ENCODE measurements at regions not wholly inside any gene's neighbourhood (a gene's known extent, or its start where the extent isn't known, plus 50 kb on each side); places are given as distances from the start of the nearest gene placed in this dataset.

DNA sequence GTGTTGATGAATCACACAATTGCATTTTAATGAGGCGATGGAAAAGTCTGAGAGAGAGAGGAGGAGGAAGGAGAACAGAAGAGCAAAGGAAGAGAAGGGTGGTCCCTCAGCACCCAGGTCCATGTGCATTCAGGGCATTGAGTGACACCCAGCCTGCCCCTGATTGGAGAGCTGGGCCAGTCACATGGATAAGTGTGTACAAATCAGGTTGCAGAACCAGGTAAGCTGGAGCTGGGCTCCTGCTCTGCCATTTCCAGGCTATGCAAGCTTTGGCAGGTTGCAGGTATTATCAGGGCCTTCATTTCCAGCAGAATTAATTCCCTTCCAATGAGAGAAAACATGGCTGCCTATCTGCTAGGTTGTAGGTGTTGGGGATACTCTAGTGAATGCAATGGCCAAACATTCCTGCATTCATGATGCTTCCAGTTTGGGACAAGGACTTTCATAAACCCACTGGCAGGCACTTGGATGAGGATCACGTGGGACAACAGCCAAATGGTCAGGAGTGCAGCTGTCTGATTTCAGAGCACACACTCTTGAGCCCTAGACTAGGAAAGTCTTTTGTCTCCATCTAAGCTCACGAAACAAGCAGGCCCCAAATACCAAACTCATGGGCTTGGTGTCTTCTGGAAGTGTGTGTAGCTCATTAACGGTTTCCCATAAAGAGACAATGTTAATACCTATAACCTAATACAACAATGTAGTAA lies 577.9 kb upstream of the CDH5 start:
- DNase-seq (ENCODE audit: low read depth in 2 of 3, low spot score in 2 of 3): no peak

DNA sequence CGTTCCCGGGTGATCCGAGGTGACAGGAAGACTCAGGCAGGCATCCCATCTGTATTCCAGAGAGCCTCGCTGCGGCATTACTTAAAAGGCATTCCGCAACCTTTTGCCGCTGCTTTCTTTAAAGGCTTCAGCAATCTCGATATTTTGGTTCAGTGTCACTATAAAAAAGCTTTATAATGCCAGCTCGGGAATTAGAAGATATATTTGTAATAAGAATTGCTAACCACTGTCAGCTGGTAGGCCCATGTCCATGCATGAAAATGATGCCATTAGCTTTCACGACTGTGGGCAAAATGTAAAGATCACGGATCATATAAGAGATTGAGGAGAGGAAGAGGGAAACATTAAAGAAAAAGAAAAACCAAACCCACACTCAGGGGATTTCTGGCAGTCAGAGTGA lies 578.6 kb upstream of the CDH5 start:
- DNase-seq (ENCODE audit: low read depth in 2 of 3, low spot score in 2 of 3): no peak

DNA sequence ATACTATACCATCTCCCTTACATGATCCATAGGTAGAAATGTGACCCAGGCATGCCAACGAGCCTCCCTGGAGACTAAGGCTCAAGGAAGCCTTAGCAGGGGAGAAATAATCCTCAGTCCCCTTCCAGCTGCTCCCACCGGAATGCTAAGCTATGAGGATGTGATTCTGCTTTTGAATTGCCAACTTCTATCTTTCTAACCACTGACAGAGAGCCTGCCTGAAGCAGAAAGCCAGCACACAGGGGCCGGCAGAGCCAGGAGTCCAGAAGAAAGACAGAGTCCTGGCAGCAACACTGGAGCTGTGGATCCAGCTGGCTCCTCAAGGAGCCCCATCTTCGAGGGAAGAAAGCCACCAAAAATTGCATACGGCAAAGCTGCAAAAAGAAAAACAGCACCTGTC lies 579.6 kb upstream of the CDH5 start:
- DNase-seq (ENCODE audit: low read depth in 2 of 3, low spot score in 2 of 3): no peak

DNA sequence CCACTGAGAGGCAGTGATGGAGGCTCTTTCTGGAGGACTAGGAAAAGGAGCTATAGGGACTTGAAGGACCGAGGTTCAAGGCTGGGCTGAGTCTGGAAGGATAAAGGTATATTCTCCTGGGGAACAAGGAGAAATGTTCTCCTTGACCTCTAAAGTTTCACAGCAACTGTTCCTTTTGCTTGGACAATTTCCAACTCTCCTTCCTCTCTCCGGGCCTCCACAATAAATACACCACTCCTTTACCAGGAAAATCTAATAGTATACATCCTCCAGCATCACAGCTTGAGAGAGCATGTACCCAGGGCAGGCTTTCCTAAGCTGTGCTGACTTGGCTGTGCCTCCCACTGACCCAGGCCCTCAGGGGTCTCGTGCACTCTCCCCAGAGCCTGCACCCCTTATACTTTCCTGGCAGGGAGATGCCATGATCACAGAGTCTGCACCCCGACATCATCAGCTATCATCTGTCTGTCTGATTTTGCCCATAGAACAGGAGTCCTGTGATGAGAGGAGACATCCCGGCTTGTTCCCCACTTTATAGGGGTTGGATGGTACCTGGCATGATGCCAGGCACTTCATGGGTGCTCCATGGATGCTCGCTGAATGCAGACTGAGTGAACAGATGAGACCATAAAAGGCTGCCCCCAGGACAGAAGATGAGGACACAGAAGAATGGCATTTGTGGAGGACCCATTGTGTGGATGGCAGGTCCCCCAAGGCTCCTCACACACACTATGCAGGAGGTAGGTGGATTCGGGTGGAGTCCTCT lies 582.6 kb upstream of the CDH5 start:
- no peak for DNase-seq (ENCODE audit: low read depth in 2 of 3, low spot score in 2 of 3)

DNA sequence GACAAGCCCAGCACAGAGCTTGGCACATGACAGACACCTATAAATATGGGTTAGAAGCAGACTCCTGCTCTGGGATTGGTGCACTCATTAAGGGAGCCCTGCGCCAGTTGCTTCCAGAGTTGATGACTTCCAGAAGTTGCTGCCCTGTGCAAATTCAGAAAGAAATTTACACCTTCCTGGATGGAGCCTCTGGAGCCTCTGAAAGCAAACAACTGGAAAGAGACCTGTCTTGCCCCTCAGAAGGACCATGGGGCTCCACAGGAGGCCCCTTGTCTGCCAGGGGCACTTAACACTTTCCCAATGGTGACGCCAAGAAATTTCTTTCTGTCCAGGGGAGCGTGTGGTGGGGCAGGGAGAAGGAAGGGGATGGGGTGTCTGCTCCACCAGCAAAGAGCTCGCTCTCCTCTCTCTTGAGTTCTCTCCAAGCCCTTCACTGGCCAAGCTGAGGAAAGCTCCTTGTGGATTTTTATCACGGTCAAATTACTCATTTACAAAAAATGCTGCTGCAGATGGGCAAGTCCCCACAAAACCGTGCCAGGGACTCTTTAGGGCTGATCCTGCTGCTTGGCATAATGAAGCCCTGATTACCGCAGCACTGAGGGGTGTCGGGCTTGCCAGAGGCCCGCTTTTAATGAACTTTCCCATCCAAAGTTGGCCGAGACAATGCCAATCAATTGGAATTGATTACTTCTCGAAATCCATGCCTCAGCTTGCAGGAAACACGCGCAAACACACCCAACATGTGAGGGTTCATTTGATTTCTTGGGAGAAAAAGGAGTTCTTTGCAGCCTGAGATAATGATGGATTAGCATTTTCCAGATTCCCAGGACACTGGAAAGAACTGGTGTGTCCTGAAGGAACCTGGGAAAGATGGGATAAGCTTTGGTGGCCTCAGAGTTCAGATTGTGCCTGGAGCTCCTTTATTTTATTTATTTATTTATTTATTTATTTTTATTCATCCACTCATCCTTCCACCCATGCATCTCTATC lies 583.6 kb upstream of the CDH5 start:
- no peak for DNase-seq (ENCODE audit: low read depth in 2 of 3, low spot score in 2 of 3)

DNA sequence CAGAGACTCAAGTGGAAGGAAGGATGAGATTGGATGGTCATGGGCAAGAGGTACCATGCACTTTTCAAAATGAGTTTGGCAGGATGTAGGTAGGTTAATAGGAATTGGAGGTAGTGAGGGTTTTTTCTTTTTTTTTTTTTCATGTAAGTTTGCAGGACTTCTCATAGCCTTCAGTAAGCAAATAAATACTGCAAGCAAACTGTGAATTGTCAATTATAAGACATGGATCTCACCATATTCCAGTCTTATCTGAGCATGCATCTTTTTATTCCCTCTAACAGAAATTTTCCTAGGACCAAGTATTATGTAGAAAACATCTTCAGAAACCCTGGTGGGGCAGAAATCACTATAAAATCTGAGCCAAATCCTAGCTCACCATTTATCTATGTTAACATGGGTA lies 584.6 kb upstream of the CDH5 start:
- no peak for DNase-seq (ENCODE audit: low read depth in 2 of 3, low spot score in 2 of 3)

DNA sequence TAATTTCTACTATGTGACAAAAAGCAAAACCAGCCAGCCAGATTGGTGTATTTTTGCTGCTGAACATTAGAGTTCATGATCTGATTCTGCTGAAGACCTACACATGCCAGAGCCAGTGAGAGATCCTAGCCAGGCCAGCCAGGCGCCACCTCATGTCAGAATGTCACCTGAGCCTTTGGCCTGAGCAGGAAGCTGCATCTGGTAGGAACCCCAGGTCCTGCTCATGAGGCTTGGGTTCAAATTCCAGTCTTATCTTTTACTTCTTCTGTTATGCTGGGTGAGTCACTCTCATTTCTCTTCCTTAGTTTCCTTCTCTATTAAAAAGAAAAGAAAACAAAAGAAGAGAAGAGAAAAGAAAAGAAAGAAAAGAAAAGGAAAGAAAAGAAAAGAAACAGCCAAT lies 585.1 kb upstream of the CDH5 start:
- DNase-seq (ENCODE audit: low read depth in 2 of 3, low spot score in 2 of 3): no peak

DNA sequence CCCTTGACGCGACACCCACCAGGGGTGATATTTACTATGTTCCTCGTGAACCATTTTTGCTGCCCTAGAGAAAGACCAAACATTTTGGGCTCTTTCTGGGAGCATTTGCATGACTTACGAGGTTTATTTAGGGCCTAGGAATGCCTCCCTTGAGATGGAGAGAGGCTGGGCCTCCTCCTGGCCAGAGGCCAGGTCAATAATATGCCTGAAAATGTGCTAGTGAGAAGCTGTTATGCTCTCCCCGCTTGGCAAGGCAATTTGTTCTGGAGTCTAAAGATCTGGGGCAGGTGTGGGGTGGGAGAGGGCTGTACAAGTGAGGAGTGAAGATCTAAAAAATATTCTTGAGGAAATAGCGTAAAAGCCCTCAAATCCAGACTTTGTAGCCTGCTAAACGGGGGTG lies 587.3 kb upstream of the CDH5 start:
- DNase-seq (ENCODE audit: low read depth in 2 of 3, low spot score in 2 of 3): no peak

DNA sequence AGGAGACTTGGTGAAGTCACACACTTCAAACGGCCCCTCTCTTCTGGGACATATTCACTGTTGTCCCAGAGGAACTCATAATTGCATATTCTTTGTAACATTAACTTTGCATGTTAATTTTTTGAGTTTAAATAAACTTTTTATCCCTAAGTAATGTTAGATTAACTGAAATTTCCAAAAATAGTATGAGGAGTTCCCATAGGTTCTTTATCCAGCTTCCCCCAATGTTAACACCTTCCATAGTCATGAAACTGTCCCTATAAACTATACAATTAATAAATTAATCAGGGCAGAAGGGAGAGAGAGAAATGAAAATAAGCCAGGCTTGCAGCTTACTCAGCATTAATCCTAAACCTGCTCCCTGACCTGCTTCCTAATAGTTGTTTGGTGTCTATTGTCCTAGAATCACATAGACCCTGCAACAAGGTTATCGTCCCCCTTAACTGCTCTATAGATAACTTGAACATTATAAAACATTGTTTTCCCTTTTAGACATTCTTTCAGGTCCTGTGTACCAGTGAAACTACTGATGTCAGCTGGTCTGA lies 589.8 kb upstream of the CDH5 start:
- DNase-seq (ENCODE audit: low read depth in 2 of 3, low spot score in 2 of 3): no peak

DNA sequence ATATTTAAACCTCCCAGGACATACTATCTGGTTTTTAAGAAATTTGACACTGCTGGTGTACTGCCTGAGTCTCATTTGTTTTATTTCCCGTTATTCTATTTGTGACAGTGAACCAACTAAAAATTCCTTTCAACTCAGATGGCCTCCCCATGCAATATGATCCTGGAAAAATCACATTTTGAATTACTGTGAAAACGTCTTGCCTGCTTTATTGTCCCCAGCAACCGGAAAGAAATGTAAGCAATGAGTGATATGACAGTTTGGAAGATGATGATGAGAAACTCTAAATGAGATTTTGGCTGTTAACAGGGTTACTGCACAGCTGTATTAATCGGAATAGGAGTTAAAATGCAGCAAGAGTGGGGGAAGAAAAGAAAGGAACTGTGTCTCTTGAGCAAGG lies 590.7 kb upstream of the CDH5 start:
- no peak for DNase-seq (ENCODE audit: low read depth in 2 of 3, low spot score in 2 of 3)

DNA sequence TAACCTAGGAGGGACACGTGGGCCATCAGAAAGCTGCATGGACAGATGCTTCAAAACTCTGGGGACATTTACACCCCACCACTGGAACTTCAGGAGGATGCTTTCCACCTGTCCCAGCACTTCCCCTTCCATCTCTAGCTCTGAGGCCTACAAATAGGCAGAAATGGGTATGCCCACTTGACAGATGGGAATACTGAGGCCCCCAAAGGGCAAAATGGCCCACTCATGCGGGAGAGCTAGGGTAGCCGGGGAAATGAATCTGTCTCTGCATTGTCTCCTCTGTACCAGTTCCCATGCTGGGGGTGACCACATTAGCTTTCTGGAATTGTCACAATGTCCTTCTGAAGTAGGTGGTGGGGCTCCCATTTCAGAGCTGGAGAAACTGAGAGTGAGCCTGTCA lies 592.1 kb upstream of the CDH5 start:
- no peak for DNase-seq (ENCODE audit: low read depth in 2 of 3, low spot score in 2 of 3)

DNA sequence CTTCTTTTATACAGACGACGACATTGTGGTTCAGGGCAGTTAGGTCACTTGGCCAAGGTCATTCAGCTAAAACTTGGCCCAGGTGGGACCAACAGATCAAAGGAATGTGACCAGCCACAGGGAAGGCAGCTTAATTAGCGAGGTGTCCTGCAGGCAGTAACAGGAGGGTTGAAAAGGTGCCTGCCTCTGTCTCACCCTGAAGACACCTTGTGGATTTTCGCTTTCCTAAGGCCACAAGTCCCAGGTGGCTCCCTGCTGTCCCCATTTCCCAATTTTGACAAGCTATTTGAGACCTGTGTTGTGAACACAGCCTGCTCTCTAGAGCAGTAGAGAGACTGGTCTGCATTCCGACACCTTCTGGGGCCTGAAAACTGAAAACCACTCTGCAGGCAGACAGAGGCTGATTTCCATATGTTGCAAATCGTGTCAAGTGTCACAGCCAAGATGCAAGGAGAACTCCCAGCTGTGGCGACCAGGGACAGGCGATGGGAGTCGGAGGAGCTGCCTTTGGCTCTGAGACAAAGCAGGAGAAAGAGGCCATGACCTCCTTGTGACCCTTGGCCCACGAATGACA lies 593.1 kb upstream of the CDH5 start:
- no peak for DNase-seq (ENCODE audit: low read depth in 2 of 3, low spot score in 2 of 3)

DNA sequence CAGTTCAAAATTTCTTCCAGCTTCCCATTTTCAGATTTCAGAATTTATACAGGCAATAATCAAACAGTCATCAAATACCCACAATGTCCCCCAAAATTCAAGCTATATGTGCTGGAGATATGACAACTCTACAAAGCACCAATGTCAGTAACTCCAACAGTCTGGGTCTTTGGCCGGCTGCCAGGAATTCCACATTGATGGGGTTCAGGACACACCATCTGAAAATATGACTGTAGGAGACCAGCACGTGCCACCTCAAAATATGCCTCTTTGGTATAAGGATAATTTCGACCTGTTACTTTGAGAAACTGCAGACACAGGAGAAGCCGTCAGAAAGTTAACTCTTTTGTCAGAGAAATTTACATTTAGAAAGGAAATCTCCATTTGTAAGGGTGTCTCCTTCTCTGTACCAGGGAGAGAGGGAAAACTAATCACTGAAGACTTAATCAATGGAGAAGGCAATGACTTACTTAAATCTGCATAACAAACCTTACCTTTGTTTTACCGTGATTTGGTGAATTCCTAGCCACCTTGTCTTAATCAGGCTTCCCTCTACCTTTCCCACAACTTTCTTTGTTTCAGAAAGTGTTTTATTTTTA lies 594.3 kb upstream of the CDH5 start:
- no peak for DNase-seq (ENCODE audit: low read depth in 2 of 3, low spot score in 2 of 3)

DNA sequence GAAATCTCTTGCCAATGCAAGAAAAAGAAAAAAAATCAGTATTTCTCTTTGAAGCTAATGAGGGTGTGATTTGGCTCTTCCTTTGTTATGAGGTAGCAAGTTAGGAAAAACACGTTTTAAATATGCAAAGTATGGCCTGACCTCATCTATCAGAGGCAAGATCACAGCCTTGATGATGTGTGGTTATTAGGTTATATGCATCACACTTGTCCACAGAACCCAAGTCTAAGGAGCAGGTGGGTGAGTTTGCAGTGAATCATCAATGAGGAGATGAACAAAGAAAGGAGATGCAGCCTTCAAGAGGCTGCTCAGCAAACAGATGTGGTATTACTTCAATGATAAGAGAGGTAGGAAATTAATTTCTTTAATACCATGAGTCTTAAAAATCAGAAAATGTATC lies 594.8 kb upstream of the CDH5 start:
- DNase-seq (ENCODE audit: low read depth in 2 of 3, low spot score in 2 of 3): no peak

DNA sequence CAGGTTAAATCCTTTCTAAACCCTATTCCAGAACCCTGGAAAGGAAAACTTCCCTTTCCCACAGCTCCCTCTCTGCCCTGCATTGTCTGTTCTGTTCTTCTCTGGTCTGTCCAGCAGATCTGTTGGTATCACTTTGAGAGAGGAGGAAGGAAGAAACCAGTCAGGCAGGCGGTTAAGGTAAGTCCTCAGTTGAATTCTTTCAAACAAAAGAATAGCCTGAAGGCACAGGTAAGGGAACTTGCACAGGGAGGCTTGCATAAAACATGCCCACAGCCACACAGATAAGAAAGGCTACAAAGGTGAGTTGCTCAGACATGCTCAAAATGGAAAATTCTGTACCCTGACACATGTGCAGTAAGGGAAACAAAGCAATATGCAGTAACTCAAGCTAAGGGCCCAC lies 595.7 kb upstream of the CDH5 start:
- DNase-seq (ENCODE audit: low read depth in 2 of 3, low spot score in 2 of 3): no peak

DNA sequence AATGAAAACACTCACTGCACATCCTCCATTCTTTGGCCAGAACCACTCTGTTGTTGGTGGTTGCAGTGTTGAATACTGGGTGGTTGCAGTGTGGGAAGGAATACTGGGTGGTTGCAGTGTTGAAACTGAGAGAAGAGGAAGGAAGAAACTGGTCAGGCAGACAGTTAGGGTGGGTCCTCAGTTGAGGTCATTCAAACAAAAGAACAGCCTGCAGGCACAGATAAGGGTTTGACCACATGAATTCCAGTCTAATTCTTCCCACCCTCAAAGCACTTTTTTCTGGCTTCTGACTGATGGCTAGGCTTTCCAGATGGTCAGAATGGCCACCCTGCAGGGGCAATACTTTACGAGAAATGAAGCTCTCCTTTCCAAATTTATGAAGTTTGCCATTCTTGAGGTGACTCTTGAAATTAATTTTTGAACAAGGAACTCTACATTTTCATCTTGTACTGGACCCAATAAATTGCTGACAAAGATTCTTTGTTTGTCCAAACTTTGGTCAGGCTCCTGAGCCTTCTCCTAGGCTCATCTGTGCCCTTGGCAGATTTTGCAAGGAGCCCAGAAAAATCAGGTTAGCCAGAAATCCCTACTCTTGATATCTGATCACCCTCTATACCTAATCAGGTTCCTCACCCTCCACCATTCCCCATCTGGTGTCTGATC lies 596.6 kb upstream of the CDH5 start:
- no peak for DNase-seq (ENCODE audit: low read depth in 2 of 3, low spot score in 2 of 3)

DNA sequence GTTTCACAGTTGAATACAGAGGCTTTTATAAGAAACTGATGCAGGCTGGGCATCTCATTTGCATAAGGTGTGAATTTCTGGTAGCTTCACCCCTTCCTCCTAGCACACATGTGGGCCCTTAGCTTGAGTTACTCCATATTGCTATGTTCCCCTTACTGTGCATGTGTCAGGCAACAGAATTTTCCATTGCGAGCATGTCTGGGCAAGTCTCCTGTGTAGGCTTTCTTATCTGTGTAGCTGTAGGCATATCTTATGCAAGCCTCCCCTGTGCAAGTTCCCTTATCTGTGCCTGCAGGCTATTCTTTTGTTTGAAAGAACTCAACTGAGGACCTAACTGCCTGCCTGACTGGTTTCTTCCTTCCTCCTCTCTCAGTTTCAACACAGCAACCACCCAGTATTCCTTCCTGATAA lies 597.4 kb upstream of the CDH5 start:
- peak in 2 of 3 donors; percentile 4 to 21 for DNase-seq (ENCODE audit: low read depth in 2 of 3, low spot score in 2 of 3)

DNA sequence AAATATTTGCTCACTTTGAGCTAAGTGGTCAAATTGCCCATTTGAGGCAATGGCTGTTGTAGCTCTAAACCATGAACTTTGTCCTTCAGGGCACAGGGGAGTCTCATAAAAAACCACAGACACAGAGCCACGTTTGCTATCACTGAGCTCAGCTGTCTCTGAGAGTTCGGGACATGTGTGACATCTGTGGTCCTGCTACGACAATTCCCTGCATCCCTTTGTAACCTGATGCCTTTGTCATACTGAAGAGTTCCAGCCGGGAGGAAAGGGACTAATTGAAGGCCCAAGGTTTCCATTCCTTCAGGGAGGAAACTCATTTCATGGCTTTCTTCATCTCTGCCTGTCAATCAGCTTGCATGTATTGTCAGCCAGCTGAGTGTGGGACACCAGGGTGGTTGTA lies 599.4 kb upstream of the CDH5 start:
- no peak for DNase-seq (ENCODE audit: low read depth in 2 of 3, low spot score in 2 of 3)

DNA sequence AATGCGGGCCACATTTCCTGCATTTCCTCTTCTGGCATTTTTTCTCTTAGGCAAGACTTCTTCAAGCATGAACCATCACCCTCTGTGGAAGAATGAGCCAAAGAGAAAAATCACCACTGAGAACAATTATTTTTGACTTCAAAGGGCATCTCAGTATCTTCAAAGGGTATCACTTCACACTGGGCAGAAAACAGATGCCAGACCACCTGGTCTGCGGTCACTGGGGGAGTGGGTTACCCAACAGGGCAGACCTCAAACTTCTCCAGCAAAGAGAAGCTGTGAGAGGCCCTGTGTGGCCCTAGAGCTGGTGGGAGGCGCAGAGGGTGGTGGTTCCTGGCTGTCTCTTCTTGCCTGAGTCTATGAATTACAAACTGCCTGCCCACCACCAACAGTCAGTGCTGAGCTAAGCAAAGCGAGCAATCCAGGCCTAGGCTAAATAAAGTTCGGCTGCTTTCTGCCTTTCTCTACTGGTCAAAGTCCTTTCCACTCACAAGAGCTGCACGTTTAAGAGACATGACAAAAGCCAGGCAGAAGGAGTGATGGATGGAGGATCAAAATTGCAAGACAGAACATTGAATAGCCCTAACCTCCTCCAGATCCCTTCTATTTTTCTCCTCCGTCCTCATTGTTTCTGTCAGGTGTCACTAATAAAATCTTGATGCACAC lies 602.7 kb upstream of the CDH5 start:
- DNase-seq (ENCODE audit: low read depth in 2 of 3, low spot score in 2 of 3): no peak

Data from hematopoietic multipotent progenitor cell (in vitro differentiated cells).